Bronchial epithelial cell (primary cell): ENCODE measurements at regions not wholly inside any gene's neighbourhood (a gene's known extent, or its start where the extent isn't known, plus 50 kb on each side); places are given as distances from the start of the nearest gene placed in this dataset.
"Not testable (repeated sequence)": the region's sequence is repeated elsewhere in the genome, so short reads cannot be mapped to it uniquely, and the experiment has no call there.

Source experiments
- DNase-seq: peaks from one replicate; pipeline ENCODE4 v3.0.0-alpha.2; 2010; ENCODE audit warnings: low read depth
- FAIRE-seq: peaks from 2 replicates; lab custom pipeline; 2011; peaks lifted over from hg19 to GRCh38; lab: Jason Lieb, UNC
- H3K27me3 ChIP-seq: 2 replicates; pipeline ENCODE4 v1.5.1; 2011; ENCODE audit warnings: low read length; ENCODE audit not compliant: control insufficient read depth, insufficient read depth
- H3K36me3 ChIP-seq: 2 replicates; pipeline ENCODE4 v1.5.1; 2011; ENCODE audit warnings: low read length; ENCODE audit not compliant: control insufficient read depth, insufficient read depth
- H3K4me3 ChIP-seq: 2 replicates; pipeline ENCODE4 v1.5.1; 2011; ENCODE audit warnings: mild to moderate bottlenecking, low read depth, low read length, control low read depth
- TF ChIP-seq, protein P1 (sequence below): IDR thresholded peaks from 2 replicates; pipeline ENCODE4 v1.5.1; 2011; ENCODE audit warnings: mild to moderate bottlenecking, moderate library complexity, low read length, control low read depth, inconsistent platforms; ENCODE audit not compliant: insufficient read depth, severe bottlenecking

DNA sequence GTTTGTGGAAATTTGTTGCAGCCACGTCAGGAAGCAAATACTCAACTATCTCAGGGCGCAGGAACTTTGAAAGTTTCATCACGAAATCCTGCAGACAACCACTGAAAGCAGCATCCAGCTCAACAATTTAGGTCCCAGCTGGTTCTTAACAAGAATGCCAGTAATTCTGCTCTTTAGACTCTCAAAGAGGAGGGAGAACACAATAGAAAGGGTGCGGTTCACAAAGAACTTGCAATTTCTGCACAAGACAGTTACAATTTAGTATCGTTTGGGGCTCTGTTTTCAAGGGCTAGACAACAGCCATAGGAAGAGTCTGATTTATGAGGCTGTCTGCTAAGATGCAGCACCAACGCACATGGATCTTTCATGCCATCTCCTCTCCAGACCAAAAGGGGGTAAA lies 223.1 kb downstream of the FGFR2 start:
- H3K36me3 ChIP-seq = no peaks in the 10 kb centered on the region
- no peak for DNase-seq
- TF ChIP-seq, protein P1, sequence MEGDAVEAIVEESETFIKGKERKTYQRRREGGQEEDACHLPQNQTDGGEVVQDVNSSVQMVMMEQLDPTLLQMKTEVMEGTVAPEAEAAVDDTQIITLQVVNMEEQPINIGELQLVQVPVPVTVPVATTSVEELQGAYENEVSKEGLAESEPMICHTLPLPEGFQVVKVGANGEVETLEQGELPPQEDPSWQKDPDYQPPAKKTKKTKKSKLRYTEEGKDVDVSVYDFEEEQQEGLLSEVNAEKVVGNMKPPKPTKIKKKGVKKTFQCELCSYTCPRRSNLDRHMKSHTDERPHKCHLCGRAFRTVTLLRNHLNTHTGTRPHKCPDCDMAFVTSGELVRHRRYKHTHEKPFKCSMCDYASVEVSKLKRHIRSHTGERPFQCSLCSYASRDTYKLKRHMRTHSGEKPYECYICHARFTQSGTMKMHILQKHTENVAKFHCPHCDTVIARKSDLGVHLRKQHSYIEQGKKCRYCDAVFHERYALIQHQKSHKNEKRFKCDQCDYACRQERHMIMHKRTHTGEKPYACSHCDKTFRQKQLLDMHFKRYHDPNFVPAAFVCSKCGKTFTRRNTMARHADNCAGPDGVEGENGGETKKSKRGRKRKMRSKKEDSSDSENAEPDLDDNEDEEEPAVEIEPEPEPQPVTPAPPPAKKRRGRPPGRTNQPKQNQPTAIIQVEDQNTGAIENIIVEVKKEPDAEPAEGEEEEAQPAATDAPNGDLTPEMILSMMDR = no peak
- H3K4me3 ChIP-seq = no peak overlapping the region
- FAIRE-seq = no peak
- peaks cover 1% of the 10 kb centered on the region for H3K27me3 ChIP-seq

DNA sequence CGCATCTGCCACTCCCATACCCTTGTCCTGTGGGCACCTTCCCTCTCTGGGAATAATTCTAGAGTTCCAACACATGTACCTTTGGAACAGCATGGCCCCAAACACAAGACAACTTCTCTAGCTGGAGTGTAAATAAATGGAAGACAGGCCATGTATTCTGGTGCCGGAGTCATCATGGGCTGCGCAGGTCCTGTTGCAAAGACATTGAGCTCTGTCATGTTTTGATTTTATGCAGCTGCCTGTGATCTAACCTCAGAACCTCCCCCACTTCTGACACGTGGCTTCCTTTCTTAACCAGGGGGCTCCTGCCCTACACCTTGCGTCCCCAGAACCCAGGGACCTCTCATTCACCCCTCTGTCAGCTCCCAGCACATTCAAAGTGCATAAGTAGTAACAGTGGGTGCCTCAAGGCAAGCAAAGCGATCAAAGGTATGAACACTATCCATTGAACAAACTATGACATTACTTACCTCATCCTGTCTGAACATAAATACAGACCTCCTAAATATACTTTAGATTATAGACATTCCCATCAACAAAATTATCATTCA lies 219.9 kb downstream of the FGFR2 start:
- TF ChIP-seq, protein P1 = no peak
- DNase-seq (no peak), FAIRE-seq (no peak)
- H3K4me3 ChIP-seq = no peak overlapping the region
- no peaks in the 10 kb centered on the region for H3K36me3 ChIP-seq
- H3K27me3 ChIP-seq = peaks cover 1% of the 10 kb centered on the region

DNA sequence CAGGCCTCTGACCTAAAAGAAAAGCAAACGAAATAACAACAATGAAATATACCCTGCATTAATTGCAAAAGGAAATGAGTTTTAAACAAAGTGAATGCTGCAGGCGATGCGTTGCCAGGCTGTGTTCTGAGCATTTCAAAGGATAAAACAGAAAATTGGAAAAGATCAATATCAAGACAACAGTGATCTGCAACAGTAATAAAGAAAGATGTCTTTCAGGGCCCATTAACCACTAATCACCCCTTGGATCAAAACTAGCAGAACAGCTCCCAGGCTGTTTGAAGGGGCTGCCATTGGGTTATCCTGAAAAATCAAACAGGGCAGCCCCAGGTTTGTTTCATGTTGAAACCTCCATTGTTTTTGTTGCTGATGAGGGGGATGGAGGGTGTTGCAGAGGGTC lies 219.2 kb downstream of the FGFR2 start:
- no peak for FAIRE-seq
- H3K4me3 ChIP-seq = no peak overlapping the region
- no peaks in the 10 kb centered on the region for H3K36me3 ChIP-seq
- TF ChIP-seq, protein P1 = no peak
- peaks cover 1% of the 10 kb centered on the region for H3K27me3 ChIP-seq
- no peak for DNase-seq

DNA sequence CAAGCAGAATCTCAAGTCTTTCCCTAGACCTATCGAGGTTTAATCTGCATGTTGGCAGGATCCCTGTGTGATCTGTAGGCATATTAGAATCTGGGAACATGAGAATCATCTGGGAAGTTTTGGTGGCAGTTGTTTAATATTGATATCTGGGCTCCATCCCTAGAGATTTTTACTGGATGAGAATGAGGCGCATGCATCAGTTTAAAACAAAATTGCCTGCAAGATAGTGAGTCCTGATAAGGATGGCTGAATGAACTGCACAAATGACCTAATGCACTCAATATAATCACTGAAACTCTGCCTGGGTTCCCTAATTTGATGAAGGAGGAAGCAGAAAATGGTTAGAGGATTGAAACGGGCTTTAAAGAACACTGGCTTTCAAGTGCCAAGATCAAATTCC lies 218.0 kb downstream of the FGFR2 start:
- no peak for FAIRE-seq
- no peaks in the 10 kb centered on the region for H3K27me3 ChIP-seq
- TF ChIP-seq, protein P1 = no peak
- H3K4me3 ChIP-seq = no peak overlapping the region
- no peak for DNase-seq
- H3K36me3 ChIP-seq = no peaks in the 10 kb centered on the region

DNA sequence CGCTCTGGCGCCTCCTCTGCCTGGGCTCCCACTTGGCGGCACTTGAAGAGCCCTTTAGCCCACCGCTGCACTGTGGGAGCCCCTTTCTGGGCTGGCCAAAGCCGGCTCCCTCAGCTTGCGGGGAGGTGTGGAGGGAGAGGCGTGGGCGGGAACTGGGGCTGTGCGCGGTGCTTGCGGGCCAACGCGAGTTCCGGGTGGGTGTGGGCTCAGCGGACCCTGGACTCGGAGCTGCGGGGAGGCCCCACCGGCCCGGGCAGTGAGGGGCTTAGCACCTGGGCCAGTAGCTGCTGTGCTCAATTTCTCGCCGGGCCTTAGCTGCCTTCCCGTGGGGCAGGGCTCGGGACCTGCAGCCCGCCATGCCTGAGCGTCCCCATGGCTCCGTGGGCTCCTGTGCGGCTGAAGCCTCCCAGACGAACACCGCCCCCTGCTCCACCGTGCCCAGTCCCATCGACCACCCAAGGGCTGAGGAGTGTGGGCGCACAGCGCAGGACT lies 216.2 kb downstream of the FGFR2 start:
- H3K27me3 ChIP-seq, H3K4me3 ChIP-seq, FAIRE-seq, H3K36me3 ChIP-seq, DNase-seq: not testable (repeated sequence)

DNA sequence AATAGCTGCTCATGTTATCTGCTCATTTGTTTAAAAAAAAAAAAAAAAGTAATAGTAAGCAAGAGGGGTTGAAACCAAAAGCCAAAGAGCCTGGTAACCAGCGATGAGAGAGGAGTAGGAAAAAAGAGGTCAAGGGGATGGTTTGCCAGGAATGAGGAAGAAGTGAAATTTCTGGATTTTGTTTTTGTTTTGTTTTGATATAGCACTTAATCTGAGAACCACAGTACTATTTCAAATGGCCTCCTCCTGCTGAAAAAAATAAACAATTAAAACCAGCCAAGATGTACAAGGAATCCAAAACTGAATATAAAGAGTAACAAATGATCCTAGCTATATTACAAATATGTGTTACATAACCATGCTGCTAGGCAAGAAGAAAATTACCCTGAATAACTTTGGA lies 213.1 kb downstream of the FGFR2 start:
- H3K36me3 ChIP-seq = no peaks in the 10 kb centered on the region
- DNase-seq (no peak), FAIRE-seq (no peak)
- no peaks in the 10 kb centered on the region for H3K27me3 ChIP-seq
- no peak overlapping the region for H3K4me3 ChIP-seq
- TF ChIP-seq, protein P1 = no peak
